ENCODE measurements at regions not wholly inside any gene's neighbourhood (a gene's known extent, or its start where the extent isn't known, plus 50 kb on each side); places are given as distances from the start of the nearest gene placed in this dataset.

DNA sequence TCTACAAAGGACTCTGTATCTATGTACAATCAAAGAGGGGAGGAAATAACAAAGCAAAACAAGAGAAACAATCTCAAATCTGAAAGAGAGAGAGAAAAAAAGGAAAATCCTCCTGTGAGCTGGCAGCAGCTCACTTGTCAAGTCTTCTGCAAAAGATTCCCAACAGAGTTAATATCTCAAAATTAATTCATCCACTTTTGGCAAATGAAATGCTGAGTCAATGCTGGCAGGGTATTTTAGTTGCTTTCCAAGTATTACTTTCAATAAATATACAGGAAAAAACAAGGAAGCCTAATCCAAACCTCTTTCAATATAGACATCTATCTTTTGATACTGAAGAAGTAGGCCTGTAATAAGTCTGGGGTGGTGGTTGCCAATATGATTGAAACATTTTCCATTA, 613.9 kb upstream of the NEGR1 start:
- H3K4me1 ChIP-seq, result no peaks in the 10 kb centered on the region
- no peaks in the 10 kb centered on the region for H3K27me3 ChIP-seq
- no peak overlapping the region for H3K4me3 ChIP-seq
- no peaks in the 10 kb centered on the region for H3K36me3 ChIP-seq (ENCODE audit: low read depth, missing control alignments)
- TF ChIP-seq, protein P1, sequence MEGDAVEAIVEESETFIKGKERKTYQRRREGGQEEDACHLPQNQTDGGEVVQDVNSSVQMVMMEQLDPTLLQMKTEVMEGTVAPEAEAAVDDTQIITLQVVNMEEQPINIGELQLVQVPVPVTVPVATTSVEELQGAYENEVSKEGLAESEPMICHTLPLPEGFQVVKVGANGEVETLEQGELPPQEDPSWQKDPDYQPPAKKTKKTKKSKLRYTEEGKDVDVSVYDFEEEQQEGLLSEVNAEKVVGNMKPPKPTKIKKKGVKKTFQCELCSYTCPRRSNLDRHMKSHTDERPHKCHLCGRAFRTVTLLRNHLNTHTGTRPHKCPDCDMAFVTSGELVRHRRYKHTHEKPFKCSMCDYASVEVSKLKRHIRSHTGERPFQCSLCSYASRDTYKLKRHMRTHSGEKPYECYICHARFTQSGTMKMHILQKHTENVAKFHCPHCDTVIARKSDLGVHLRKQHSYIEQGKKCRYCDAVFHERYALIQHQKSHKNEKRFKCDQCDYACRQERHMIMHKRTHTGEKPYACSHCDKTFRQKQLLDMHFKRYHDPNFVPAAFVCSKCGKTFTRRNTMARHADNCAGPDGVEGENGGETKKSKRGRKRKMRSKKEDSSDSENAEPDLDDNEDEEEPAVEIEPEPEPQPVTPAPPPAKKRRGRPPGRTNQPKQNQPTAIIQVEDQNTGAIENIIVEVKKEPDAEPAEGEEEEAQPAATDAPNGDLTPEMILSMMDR (IDR thresholded peaks at IDR 0.05), result no peak
- no peak for TF ChIP-seq POLR2A (IDR thresholded peaks at IDR 0.05)
- no peak for DNase-seq
- no peak overlapping the region for H3K27ac ChIP-seq
- intact Hi-C loops (cut with DNase I; ENCODE audit: low total_unique reads), result no loop called here
- no peaks in the 10 kb centered on the region for H3K9me3 ChIP-seq

DNA sequence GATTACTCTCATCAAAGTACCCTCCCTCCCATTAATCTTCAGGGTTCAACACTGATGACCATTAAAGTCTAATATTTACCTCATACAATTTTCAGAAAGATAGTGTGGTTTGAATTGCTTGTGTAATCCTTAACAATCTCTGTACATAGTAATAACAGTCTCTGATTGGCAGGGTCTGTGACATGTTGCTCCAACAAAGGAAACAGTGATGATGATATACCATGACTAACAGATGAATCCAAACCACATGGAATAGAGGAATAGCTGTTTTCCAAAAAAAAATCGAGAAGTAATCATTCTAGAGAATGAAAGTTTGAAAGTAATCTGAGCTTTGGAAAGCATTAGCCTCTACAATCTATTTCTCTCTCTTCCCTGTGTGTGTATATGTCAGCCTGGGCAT, 610.1 kb upstream of the NEGR1 start:
- H3K36me3 ChIP-seq (ENCODE audit: low read depth, missing control alignments), result no peaks in the 10 kb centered on the region
- WGBS, 2 donors, result 68 to 78% methylated on average over 1 of the region's 1 CpG

DNA sequence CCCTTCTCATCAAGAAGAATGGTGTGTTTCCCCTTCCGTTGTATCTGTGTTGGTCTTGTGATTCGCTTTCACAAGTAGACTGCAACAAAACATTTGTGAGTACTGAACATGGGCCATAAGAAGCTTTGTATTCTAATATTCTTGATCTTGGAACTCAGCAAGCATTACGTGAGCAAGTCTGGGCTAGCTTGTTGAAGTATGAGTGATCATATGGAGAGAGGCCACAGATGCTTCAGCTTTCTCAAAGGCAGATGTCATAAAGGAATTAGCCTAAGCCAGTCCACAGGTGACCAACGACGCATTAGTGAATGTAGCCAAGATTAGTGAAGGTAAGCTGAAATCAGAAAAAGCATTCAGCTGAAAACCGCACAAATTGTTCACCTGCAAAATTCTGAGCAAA, 609.6 kb upstream of the NEGR1 start:
- no peak for DNase-seq
- Histone ChIP-seq H3K9me3 (no peaks in the 10 kb centered on the region), H3K27me3 (no peaks in the 10 kb centered on the region), H3K4me3 (no peak overlapping the region), H3K27ac (no peak overlapping the region), H3K4me1 (no peaks in the 10 kb centered on the region), H3K36me3 (ENCODE audit: low read depth, missing control alignments) (no peaks in the 10 kb centered on the region)
- TF ChIP-seq, protein P1 (IDR thresholded peaks at IDR 0.05), result no peak
- TF ChIP-seq POLR2A (IDR thresholded peaks at IDR 0.05), result no peak
- intact Hi-C loops (cut with DNase I; ENCODE audit: low total_unique reads), result no loop called here
- 95 to 96% methylated on average over 6 of the region's 6 CpGs for WGBS, 2 donors

More for the DNA sequence above, 610.1 kb upstream of the NEGR1 start:
- H3K27ac ChIP-seq, result no peak overlapping the region
- intact Hi-C loops (cut with DNase I; ENCODE audit: low total_unique reads), result no loop called here
- no peaks in the 10 kb centered on the region for H3K4me1 ChIP-seq
- no peaks in the 10 kb centered on the region for H3K27me3 ChIP-seq
- TF ChIP-seq, protein P1 (IDR thresholded peaks at IDR 0.05), result no peak
- no peak for TF ChIP-seq POLR2A (IDR thresholded peaks at IDR 0.05)
- no peak for DNase-seq
- H3K9me3 ChIP-seq, result no peaks in the 10 kb centered on the region
- no peak overlapping the region for H3K4me3 ChIP-seq

DNA sequence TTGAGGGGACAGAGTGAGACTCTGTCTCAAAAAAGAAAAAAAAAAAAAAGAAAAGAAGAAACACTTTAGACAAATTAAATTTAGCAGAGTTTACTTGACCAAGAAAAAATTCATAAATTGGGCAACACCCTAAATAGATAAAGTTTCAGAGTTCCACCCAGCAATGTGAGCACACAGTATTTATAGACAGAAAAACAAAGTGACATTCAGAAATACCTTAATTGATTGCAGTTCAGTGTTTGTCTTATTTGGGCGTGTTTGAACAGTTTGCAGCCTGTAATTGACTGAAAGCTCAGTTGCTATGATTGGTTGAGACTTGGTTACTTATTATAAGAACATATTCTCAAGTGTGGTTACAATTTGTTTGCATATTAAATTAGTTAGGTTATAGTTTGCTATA, 603.5 kb upstream of the NEGR1 start:
- intact Hi-C loops (cut with DNase I; ENCODE audit: low total_unique reads), result no loop called here
- Histone ChIP-seq H3K36me3 (ENCODE audit: low read depth, missing control alignments) (no peaks in the 10 kb centered on the region), H3K27me3 (no peaks in the 10 kb centered on the region), H3K4me1 (no peaks in the 10 kb centered on the region), H3K27ac (no peak overlapping the region), H3K9me3 (no peaks in the 10 kb centered on the region), H3K4me3 (no peak overlapping the region)
- WGBS, 2 donors, result 84 to 85% methylated on average over 1 of the region's 1 CpG
- no peak for DNase-seq
- TF ChIP-seq, protein P1 (IDR thresholded peaks at IDR 0.05), result no peak
- no peak for TF ChIP-seq POLR2A (IDR thresholded peaks at IDR 0.05)

DNA sequence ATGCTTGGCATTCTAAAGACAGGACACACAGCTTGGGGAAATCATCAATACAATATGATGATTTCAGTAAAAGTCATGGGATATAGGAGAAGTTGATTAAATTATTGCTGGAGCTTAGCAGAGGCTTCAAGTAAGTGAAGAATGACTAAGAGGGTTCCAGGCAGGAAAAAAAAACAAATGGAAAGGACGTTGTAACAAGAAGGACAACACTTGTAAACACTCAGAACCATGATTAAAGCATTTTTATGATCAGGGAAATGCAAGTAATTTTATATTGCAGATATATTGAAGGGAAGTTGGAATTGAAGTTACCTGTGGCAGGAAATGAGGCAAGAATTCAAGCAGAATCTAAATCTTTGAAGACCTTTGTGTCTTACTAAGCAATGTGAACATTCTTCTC, 602.7 kb upstream of the NEGR1 start:
- TF ChIP-seq POLR2A (IDR thresholded peaks at IDR 0.05), result no peak
- TF ChIP-seq, protein P1 (IDR thresholded peaks at IDR 0.05), result no peak
- intact Hi-C loops (cut with DNase I; ENCODE audit: low total_unique reads), result no loop called here
- Histone ChIP-seq H3K4me1 (no peaks in the 10 kb centered on the region), H3K27me3 (no peaks in the 10 kb centered on the region), H3K9me3 (no peaks in the 10 kb centered on the region), H3K4me3 (no peak overlapping the region), H3K27ac (no peak overlapping the region), H3K36me3 (ENCODE audit: low read depth, missing control alignments) (no peaks in the 10 kb centered on the region)
- no peak for DNase-seq
- WGBS, 2 donors, result 63 to 80% methylated on average over 1 of the region's 1 CpG

Measured in testis (tissue), 2 donors.